Right atrium auricular region (tissue), 2 donors: ENCODE measurements at regions not wholly inside any gene's neighbourhood (a gene's known extent, or its start where the extent isn't known, plus 50 kb on each side); places are given as distances from the start of the nearest gene placed in this dataset.

Source experiments
- DNase-seq: peaks from one replicate; pipeline ENCODE4 v3.0.0-alpha.2; 2019; ENCODE audit warnings: low spot score
- H3K27ac ChIP-seq, 2 donors: fragments of 200-600 bp; sonication (generic); 1 replicate in 1 of 2; 2 replicates in 1 of 2; pipeline ENCODE4 v1.5.1; 2016 to 2019
- H3K27me3 ChIP-seq, 2 donors: fragments of 200-600 bp; sonication (generic); one replicate each; pipeline versions ENCODE4 v1.5.1 to v1.6.0; 2017 to 2019
- H3K36me3 ChIP-seq: fragments of 200-600 bp; sonication (generic); one replicate; pipeline ENCODE4 v1.5.1; 2016
- H3K4me1 ChIP-seq, 2 donors: fragments of 200-600 bp; sonication (generic); one replicate each; pipeline versions ENCODE4 v1.5.1 to v1.6.0; 2017 to 2019
- H3K4me3 ChIP-seq, 2 donors: fragments of 200-600 bp; sonication (generic); 1 replicate in 1 of 2; 2 replicates in 1 of 2; pipeline ENCODE4 v1.5.1; 2017 to 2019; ENCODE audit warnings: mild to moderate bottlenecking in 1 of 2, moderate library complexity in 1 of 2
- H3K9me3 ChIP-seq, 2 donors: fragments of 200-600 bp; sonication (generic); one replicate each; pipeline ENCODE4 v1.5.1; 2019
- TF ChIP-seq, protein P1 (sequence below), 2 donors: fragments of 200-600 bp; sonication (generic); IDR thresholded peaks; one replicate each; pipeline ENCODE4 v1.5.1; 2019; ENCODE audit warnings: antibody characterized with exemption in 2 of 2

DNA sequence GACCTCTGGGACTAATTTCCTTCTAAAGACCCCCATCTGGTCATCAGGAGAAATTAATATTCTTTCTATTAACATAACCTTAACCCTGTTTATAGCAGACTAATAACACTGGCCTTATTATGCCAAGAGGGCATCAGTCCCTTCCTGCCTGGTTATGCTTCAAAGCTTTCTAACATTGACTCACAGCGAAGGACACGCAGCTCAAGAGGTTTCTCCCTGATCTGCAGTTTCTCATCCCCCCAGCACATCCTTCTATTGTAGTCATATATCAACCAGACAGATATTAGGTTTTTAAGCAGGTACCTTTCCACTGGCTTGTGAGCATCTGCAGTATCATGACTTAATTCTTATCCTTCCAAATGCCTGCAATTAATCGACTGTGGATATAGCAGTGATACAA lies 100.0 kb upstream of the CXCR4 start:
- no peaks in the 10 kb centered on the region for H3K4me1 ChIP-seq
- H3K27ac ChIP-seq, result no peak overlapping the region
- DNase-seq, result no peak
- TF ChIP-seq, protein P1, sequence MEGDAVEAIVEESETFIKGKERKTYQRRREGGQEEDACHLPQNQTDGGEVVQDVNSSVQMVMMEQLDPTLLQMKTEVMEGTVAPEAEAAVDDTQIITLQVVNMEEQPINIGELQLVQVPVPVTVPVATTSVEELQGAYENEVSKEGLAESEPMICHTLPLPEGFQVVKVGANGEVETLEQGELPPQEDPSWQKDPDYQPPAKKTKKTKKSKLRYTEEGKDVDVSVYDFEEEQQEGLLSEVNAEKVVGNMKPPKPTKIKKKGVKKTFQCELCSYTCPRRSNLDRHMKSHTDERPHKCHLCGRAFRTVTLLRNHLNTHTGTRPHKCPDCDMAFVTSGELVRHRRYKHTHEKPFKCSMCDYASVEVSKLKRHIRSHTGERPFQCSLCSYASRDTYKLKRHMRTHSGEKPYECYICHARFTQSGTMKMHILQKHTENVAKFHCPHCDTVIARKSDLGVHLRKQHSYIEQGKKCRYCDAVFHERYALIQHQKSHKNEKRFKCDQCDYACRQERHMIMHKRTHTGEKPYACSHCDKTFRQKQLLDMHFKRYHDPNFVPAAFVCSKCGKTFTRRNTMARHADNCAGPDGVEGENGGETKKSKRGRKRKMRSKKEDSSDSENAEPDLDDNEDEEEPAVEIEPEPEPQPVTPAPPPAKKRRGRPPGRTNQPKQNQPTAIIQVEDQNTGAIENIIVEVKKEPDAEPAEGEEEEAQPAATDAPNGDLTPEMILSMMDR (IDR thresholded peaks at IDR 0.05), result no peak
- no peaks in the 10 kb centered on the region for H3K36me3 ChIP-seq
- no peak overlapping the region for H3K4me3 ChIP-seq
- H3K27me3 ChIP-seq, result no peaks in the 10 kb centered on the region
- H3K9me3 ChIP-seq, result no peaks in the 10 kb centered on the region

DNA sequence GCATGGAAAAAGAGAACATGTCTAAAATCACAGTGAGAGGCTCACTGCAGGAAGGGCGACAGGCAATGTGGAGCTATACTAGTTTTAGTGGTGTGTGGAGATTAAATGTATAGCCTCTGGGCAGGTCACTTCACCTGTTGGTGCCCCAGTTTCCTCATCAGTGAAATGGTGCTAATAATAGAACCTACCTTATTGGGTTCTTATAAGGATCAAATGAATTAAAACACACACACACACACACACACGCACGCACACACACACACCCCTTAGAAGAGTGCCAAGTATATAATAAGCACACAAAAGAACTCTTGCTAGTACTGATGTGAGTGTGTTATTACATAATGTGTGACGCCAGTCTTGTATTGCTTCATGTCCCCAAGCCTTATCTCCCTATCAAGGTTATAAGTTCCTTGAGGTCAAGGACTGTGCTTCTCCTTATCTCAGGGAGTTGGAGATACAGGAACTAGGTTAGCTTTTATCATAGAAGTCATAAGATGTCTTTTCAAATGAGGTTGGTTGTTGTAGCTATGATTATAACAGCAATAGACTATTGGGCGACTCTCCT lies 98.0 kb upstream of the CXCR4 start:
- Histone ChIP-seq H3K27me3 (no peaks in the 10 kb centered on the region), H3K4me1 (no peaks in the 10 kb centered on the region), H3K4me3 (no peak overlapping the region), H3K27ac (no peak overlapping the region), H3K36me3 (no peaks in the 10 kb centered on the region), H3K9me3 (no peaks in the 10 kb centered on the region)
- TF ChIP-seq, protein P1 (IDR thresholded peaks at IDR 0.05), result no peak
- DNase-seq, result no peak

DNA sequence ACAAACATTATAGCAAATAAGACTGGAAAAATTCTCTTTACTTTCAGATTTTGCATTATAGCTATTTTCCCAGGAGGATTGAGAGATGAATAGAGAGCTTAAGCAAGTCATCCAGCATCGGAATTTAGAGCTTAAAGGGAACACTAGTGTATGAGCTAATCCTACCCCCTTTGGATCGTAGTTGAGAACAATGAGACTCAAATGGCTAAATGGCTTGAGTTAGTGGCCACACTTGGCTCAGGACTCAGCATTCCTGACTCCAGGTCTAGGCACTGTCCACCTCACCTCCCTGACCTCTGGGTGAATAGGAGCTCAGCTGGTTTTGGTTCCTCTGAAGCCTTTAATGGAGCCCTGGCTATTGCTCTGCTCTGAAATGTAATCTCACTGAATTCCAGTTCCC lies 97.5 kb upstream of the CXCR4 start:
- no peaks in the 10 kb centered on the region for H3K27me3 ChIP-seq
- no peaks in the 10 kb centered on the region for H3K4me1 ChIP-seq
- TF ChIP-seq, protein P1 (IDR thresholded peaks at IDR 0.05), result no peak
- DNase-seq, result no peak
- no peak overlapping the region for H3K27ac ChIP-seq
- no peak overlapping the region for H3K4me3 ChIP-seq
- H3K9me3 ChIP-seq, result no peaks in the 10 kb centered on the region
- H3K36me3 ChIP-seq, result no peaks in the 10 kb centered on the region

DNA sequence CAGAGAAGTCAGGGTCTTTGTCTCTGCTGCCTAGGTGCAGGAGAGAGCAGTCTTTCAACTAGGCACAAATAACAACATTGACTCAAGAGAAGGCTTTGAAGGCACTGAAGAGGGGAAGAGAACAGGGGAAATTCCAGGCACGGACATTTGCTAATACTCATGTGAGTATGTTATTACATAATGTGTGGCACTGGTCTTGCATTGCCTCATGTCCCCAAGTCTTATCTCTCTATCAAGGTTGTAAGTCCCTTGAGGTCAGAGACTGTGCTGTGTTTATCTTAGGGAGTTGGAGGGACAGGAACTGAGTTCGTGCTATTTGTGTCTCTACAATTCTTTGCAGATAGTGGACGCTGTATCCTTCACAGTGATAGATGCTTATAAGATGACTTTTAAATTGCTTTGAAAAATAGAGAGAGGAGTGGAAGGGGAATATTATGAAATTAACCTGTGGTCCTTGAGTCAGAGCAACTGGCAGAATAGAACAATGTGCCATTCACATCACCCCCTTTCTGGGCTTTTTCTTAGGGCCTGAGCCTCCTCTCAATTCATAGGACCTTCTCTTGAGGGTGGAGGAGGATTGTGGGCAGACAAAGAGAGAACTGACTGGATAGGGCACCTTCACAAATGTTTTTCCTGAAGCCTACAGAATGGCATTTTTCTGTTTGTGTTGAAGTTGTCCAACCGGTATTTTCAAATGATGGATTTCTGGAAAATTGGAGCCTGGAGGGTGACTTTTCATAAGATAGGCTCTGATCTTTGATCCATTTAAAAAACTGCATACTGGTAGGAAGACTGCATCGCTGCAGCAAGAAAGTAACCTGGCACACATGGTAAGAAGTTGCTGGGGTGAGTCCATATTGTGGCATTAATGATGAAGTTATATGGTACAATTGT lies 96.6 kb upstream of the CXCR4 start:
- no peaks in the 10 kb centered on the region for H3K27me3 ChIP-seq
- TF ChIP-seq, protein P1 (IDR thresholded peaks at IDR 0.05), result no peak
- no peak for DNase-seq
- no peaks in the 10 kb centered on the region for H3K36me3 ChIP-seq
- H3K27ac ChIP-seq, result no peak overlapping the region
- no peaks in the 10 kb centered on the region for H3K4me1 ChIP-seq
- H3K9me3 ChIP-seq, result peaks cover 0 to 6% of the 10 kb centered on the region in 2 donors
- no peak overlapping the region for H3K4me3 ChIP-seq

DNA sequence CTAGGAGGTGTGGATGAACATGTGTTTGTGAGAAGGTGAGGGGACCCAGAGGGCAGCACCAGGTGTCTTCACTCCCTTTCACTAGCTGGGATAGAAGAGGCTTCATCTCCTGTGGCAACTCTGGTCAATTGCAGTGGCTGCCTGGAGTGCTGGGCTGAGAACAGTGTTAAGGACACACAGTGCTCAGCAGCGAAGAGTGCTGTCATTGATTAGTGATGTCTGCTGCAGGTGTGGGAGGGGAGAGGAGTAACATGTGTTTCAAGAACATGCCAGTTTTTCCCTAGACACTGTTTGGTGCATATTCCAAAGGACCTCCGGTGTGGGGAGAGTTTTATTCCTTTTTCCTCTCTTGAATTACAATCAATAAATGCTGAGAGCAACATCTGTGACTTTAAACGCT lies 95.9 kb upstream of the CXCR4 start:
- no peak for DNase-seq
- Histone ChIP-seq H3K4me3 (no peak overlapping the region), H3K27ac (no peak overlapping the region), H3K9me3 (peaks cover 0 to 6% of the 10 kb centered on the region in 2 donors), H3K36me3 (no peaks in the 10 kb centered on the region), H3K4me1 (no peaks in the 10 kb centered on the region), H3K27me3 (no peaks in the 10 kb centered on the region)
- TF ChIP-seq, protein P1 (IDR thresholded peaks at IDR 0.05), result no peak
